ENCODE measurements at regions not wholly inside any gene's neighbourhood (a gene's known extent, or its start where the extent isn't known, plus 50 kb on each side); places are given as distances from the start of the nearest gene placed in this dataset.
"Not testable (repeated sequence)": the region's sequence is repeated elsewhere in the genome, so short reads cannot be mapped to it uniquely, and the experiment has no call there.

DNA sequence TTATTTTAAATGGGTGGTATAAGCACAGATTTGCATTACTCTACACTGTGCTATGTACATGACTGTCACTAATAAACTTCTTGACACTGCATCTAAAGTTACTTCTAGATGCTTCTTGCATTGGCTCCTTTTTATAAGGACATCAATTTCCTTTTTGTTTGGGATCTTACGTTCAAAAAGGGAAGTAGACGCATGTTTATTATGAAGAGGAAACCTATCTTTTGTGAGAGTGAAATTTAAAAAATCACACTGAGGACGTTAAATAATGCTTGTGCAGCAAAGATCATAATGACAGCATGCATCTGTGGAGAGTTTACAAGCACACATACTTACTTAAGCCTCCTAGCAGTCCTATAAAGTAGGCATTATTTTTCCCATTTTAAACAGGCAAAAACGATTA, 479.5 kb downstream of the CD83 start:
- TF ChIP-seq, protein P1, sequence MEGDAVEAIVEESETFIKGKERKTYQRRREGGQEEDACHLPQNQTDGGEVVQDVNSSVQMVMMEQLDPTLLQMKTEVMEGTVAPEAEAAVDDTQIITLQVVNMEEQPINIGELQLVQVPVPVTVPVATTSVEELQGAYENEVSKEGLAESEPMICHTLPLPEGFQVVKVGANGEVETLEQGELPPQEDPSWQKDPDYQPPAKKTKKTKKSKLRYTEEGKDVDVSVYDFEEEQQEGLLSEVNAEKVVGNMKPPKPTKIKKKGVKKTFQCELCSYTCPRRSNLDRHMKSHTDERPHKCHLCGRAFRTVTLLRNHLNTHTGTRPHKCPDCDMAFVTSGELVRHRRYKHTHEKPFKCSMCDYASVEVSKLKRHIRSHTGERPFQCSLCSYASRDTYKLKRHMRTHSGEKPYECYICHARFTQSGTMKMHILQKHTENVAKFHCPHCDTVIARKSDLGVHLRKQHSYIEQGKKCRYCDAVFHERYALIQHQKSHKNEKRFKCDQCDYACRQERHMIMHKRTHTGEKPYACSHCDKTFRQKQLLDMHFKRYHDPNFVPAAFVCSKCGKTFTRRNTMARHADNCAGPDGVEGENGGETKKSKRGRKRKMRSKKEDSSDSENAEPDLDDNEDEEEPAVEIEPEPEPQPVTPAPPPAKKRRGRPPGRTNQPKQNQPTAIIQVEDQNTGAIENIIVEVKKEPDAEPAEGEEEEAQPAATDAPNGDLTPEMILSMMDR (IDR thresholded peaks at IDR 0.05; ENCODE audit: low read depth, low read length), result no peak
- H3K4me3 ChIP-seq (ENCODE audit: low read depth, low read length), result no peak overlapping the region

DNA sequence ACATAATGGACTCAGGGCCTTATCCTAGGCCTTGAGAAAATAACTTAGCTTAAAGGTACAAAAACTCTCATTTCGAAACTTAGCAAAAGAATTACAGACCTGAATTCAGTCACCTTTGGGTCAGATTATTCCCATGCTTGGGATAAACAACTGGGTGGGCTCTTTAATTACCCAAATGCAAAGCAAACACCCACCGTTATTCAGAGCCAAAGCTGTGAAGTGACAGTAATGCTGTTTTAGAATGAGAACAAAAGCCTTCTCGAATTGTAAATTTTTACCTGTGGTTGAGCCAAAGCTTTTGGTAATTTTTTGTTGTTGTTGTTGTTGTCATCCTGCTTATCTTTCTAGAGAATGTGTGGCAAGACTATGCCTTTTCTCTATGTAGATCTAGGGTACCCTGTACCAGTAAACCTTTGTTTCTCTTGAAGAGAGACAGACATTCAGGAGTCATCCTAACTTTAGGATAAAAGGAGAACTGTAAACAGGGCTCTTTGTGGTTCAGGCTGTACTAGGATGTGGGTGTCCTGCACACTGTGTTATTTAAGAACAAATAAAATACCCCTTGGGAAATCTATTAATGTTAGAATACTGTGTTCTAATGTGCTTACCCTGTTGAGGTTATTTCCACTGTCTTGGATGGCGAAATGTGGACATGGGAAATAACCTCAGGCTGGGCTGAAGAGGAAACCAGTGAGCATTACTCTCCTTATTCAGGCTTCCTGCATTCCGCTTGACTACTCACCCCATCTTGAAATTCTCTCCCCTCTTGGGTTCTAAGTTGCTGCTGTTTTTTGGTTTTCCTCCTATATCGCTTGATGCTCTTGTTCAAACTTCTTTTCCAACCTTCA, 480.7 kb downstream of the CD83 start:
- TF ChIP-seq, protein P1 (IDR thresholded peaks at IDR 0.05; ENCODE audit: low read depth, low read length), result no peak
- H3K4me3 ChIP-seq (ENCODE audit: low read depth, low read length), result no peak overlapping the region

DNA sequence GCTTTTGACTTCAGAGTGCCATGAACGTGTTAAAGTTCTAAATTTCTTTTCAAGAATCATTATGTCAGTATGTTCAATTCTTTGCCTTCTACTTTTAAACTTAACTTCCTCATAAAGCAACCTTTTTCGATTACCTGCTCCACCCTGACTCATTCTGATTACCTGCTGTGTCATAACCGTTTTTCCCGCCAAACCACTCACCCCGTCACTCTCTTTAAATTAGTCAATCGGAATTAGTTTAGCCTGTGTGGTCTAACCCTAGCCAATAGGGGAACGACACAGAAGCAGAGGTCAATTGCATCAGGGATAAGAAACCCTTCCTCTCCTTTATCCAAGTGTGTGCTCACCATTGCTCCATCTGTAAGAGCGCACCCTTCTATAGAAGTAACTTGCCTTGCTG, 482.7 kb downstream of the CD83 start:
- not testable (repeated sequence) for H3K4me3 ChIP-seq (ENCODE audit: low read depth, low read length)

DNA sequence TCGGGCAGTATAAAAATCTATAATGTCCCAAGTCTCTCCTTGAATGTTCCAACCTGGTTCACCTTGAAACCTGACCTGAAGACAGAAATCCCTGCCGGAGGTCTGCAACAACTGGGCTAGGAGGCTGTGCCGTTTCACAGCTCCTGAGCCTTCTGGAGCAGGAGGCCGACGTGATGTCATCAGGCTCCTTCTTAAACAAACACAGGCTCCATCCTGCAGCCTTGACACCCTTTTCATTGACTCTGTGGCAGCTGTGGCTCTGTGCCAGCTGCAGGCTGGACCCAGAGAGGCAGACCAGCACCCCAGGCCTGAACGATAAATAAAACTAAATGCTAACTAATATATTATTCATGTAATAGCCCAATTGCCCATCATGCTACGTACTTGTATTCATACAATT, 483.9 kb downstream of the CD83 start:
- no peak overlapping the region for H3K4me3 ChIP-seq (ENCODE audit: low read depth, low read length)
- TF ChIP-seq, protein P1 (IDR thresholded peaks at IDR 0.05; ENCODE audit: low read depth, low read length), result no peak

DNA sequence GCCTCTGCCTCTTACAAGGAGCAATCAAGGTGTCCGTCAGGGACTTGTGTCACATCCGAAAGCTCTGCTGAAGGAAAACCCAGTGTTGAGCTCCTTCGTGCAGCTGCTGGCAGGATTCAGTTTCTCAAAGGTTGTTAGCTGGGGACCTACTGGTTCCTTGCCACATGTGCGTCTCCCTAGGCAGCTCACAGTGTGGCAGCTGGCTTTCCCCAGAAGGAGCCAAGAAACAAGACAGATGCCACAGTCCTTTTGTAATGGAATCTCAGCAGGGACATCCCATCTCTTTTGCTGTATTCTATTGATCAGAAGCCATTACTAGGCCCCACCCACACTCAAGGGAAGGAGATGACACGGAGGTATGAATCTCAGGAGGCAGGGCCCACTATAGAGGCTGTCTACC, 488.8 kb downstream of the CD83 start:
- TF ChIP-seq, protein P1 (IDR thresholded peaks at IDR 0.05; ENCODE audit: low read depth, low read length), result no peak
- no peak overlapping the region for H3K4me3 ChIP-seq (ENCODE audit: low read depth, low read length)

DNA sequence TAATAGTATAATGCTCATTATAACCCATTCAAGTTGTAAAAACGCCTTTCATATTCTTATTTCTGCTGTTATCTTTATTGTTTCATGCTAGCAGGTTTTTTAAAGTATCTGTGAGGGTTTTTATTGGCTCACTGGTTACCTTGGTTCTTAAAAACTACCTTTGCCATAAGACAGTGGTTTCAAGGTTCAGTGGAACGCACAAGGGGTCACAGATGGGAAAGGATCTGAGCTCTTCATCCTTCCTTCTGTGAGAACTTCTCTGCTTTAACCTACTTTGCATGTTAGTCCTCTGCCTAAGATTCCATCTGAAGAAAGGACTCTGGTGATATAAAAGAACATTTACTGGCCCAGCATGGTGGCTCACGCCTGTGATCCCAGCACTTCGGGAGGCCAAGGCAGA, 492.6 kb downstream of the CD83 start:
- TF ChIP-seq, protein P1 (IDR thresholded peaks at IDR 0.05; ENCODE audit: low read depth, low read length), result no peak
- H3K4me3 ChIP-seq (ENCODE audit: low read depth, low read length), result no peak overlapping the region

DNA sequence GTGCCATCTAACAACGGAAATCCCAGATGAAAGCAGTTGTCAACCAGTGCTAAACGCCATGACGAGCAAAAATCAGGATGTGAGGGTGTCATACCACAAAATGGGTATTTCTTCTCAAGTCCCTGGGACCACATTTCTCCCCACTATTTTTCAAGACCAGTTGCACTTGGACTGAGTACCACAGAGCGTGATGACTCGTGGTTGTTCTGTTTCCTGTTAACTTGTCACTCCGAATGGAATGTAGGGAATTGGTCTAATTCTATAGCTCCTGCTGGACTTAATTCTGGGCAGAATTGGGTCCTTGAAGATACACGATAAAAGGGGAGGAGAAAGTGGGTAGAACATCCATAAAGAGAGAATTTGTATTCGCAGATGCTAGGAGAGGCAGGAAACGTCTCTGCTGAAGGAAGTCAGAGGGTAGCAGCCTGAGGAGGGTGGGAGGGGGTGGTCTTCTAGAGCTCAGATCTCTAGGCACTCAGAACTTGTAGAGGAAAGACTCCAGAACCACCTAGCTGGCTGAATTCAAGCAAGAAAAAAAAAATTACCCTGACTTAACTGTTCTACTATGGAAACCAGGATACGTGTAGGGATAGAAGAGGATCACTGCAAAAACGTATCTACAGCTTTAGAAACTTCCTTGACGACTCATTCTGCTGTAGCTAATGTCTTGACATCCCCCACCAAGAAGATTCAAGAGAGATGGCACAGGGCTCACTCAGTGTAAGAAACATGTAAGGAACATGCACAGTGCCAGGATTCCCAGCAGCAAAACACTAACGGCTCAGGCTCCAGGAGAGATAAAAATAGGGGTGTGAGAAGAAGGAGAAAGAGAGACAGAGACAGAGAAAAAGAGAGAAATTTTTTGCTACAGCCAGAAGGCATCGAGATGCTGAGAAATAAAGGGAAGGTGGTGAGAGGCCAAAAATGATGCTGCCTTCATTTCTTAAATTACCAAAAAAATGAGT, 494.7 kb downstream of the CD83 start:
- no peak overlapping the region for H3K4me3 ChIP-seq (ENCODE audit: low read depth, low read length)
- TF ChIP-seq, protein P1 (IDR thresholded peaks at IDR 0.05; ENCODE audit: low read depth, low read length), result no peak

All from WI38 (cell line).